ENCODE measurements at regions not wholly inside any gene's neighbourhood (a gene's known extent, or its start where the extent isn't known, plus 50 kb on each side); places are given as distances from the start of the nearest gene placed in this dataset.
"Not testable (repeated sequence)": the region's sequence is repeated elsewhere in the genome, so short reads cannot be mapped to it uniquely, and the experiment has no call there.

- no peak for FAIRE-seq
Measured at GRCh38 chr4:67328393-67328792, 216.9 kb downstream of the CENPC start.

GRCh38 chr4:67328018-67328278 is 217.4 kb downstream of the CENPC start:
- no peak for FAIRE-seq

GRCh38 chr4:67327245-67328017 is 217.9 kb downstream of the CENPC start:
- FAIRE-seq, result no peak

GRCh38 chr4:67325791-67326190 is 219.5 kb downstream of the CENPC start:
- no peak for FAIRE-seq

- FAIRE-seq, result no peak
Measured at GRCh38 chr4:67320645-67321044, 224.7 kb downstream of the CENPC start.

GRCh38 chr4:67319607-67320006 is 225.7 kb downstream of the CENPC start:
- not testable (repeated sequence) for FAIRE-seq

- FAIRE-seq, result not testable (repeated sequence)
Measured at GRCh38 chr4:67300497-67301185, 244.7 kb downstream of the CENPC start.

GRCh38 chr4:67292636-67293035 is 252.7 kb downstream of the CENPC start:
- no peak for FAIRE-seq

GRCh38 chr4:67292045-67292444 is 253.3 kb downstream of the CENPC start:
- FAIRE-seq, result no peak

GRCh38 chr4:67291644-67292043 is 253.7 kb downstream of the CENPC start:
- no peak for FAIRE-seq

GRCh38 chr4:67288964-67289363 is 256.3 kb downstream of the CENPC start:
- FAIRE-seq, result no peak

- no peak for FAIRE-seq
Measured at GRCh38 chr4:67286724-67287123, 258.6 kb downstream of the CENPC start.

- FAIRE-seq, result no peak
Measured at GRCh38 chr4:67282749-67283148, 262.6 kb downstream of the CENPC start.

- FAIRE-seq, result no peak
Measured at GRCh38 chr4:67275179-67275750, 270.0 kb downstream of the CENPC start.

GRCh38 chr4:67274671-67275070 is 270.6 kb downstream of the CENPC start:
- not testable (repeated sequence) for FAIRE-seq

GRCh38 chr4:67273666-67274065 is 271.6 kb downstream of the CENPC start:
- FAIRE-seq, result no peak

- FAIRE-seq, result no peak
Measured at GRCh38 chr4:67261971-67262370, 283.3 kb downstream of the CENPC start.

GRCh38 chr4:67256388-67257043 is 288.8 kb downstream of the CENPC start:
- FAIRE-seq, result no peak

- no peak for FAIRE-seq
Measured at GRCh38 chr4:67250131-67250896, 295.0 kb downstream of the CENPC start.

GRCh38 chr4:67236788-67237187 is 308.5 kb downstream of the CENPC start:
- FAIRE-seq, result no peak

GRCh38 chr4:67236318-67236717 is 309.0 kb downstream of the CENPC start:
- no peak for FAIRE-seq

- FAIRE-seq, result no peak
Measured at GRCh38 chr4:67234296-67234695, 311.0 kb downstream of the CENPC start.

GRCh38 chr4:67229148-67229547 is 316.2 kb downstream of the CENPC start:
- FAIRE-seq, result no peak
